Activated naive CD4-positive, alpha-beta T cell treated with anti-CD3 and anti-CD28 coated beads, Interleukin-2, amount 10 ng/mL, durations not matched to agents 7 days and 5 days (primary cell): ENCODE measurements at regions not wholly inside any gene's neighbourhood (a gene's known extent, or its start where the extent isn't known, plus 50 kb on each side); places are given as distances from the start of the nearest gene placed in this dataset.

ENCODE experiments used
- CTCF ChIA-PET: fragments of 350-600 bp; sonication (Branson Sonifier 250); formaldehyde crosslinking; loops from one replicate; lab custom pipeline; 2021; ENCODE audit warnings: antibody characterized with exemption; lab: Charles Lee
- DNase-seq: peaks from one replicate; pipeline ENCODE4 v3.0.0-alpha.2; 2020
- H3K27ac Mint-ChIP-seq: one replicate; pipeline ENCODE4 v1.8.0; 2021; ENCODE audit warnings: mild to moderate bottlenecking, moderate library complexity, mixed read lengths
- H3K27me3 Mint-ChIP-seq: one replicate; pipeline ENCODE4 v1.8.0; 2021; ENCODE audit warnings: mild to moderate bottlenecking, mixed read lengths
- H3K36me3 Mint-ChIP-seq: one replicate; pipeline ENCODE4 v1.8.0; 2021; ENCODE audit warnings: mixed read lengths
- H3K4me1 Mint-ChIP-seq: one replicate; pipeline ENCODE4 v1.8.0; 2021; ENCODE audit warnings: mixed read lengths
- H3K4me3 Mint-ChIP-seq: one replicate; pipeline ENCODE4 v1.8.0; 2021; ENCODE audit warnings: mild to moderate bottlenecking, moderate library complexity, mixed read lengths
- H3K9me3 Mint-ChIP-seq: one replicate; pipeline ENCODE4 v1.8.0; 2021; ENCODE audit warnings: mixed read lengths

DNA sequence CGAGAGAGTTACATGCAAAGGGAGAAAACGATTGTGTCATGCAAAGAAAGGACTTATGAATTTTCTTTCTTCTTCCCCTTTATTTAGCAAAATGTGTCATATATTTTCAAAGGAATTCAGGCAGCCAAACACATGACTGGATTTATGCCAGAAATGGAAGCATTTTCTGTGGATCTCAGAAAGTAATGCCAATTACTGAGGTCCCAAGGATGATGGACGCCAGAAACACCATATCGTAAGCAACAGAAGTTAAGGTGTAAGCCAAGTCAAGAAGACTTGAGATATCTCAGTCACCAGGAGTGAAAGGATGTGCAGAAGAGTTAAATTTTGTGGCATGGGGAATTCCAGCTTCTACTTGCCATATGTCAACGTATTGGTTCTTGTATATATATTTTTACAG lies 255.1 kb downstream of the GBA3 start:
- no peak for DNase-seq
- Mint-ChIP-seq H3K27ac (no peak overlapping the region), H3K9me3 (no peaks in the 10 kb centered on the region), H3K4me1 (no peaks in the 10 kb centered on the region), H3K27me3 (no peaks in the 10 kb centered on the region), H3K36me3 (no peaks in the 10 kb centered on the region), H3K4me3 (no peak overlapping the region)
- CTCF ChIA-PET = no interaction called here

DNA sequence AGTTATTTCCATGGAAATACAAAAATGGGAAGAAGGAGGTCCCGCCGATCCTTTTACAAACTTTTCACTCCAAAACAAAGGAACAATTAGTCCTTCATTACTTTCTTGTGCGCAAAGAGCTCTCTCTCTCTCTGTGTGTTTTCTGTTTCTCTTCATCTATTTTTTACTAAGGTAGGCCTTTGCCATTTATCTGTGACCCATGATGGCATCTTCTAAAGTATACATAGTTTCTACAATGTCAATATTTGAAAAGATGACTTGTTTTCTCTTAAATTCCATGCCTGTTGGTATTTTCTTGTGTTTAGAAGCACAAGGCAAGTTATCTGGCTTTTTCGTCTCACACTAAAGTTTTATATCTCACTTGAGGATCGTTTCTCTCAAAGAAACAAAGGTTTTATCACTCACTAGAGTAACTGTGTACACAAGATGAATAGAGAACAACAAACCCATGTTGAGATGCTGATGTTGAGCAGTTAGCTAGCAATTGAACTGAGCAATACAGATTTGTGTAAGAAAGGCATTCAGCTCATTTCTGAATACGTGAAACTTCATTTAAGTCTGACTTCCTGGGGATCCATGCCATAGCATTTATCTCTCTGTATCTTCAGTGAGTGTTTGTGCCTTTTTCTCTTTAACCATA lies 250.3 kb downstream of the GBA3 start:
- Mint-ChIP-seq H3K27ac (no peak overlapping the region), H3K4me1 (no peaks in the 10 kb centered on the region), H3K36me3 (no peaks in the 10 kb centered on the region), H3K4me3 (no peak overlapping the region), H3K9me3 (no peaks in the 10 kb centered on the region), H3K27me3 (no peaks in the 10 kb centered on the region)
- CTCF ChIA-PET = no interaction called here
- DNase-seq = no peak

DNA sequence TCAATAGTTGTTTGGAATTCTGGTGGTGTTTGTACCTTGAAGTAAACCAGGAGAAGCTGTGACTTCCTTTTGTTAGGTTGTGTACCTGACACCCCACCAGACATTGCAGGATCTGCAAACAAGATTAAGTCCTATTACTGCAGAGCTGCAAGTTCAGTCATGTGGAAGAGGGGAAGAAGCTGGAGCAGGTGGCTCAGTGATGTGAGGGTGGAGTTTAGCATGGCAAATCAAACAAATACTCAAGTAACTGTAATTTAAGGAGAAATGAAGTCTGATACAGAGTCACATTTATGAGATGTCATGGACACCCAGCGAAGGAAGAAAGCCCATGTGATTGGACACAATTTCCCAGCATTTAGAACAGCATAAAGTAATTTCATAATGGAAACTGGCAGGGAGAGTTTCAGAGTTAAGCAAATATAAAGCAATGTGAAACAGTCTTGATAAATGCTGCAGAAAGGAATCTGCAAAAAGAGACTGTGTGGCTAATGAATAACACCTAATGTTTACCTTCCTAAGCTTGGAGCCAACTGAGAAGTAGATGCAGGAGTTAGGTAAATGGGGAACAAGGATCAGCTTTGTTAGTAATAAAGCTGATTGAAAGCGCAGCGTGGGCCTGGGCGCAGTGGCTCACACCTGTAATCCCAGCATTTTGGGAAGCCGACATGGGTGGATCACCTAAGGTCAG lies 249.1 kb downstream of the GBA3 start:
- Mint-ChIP-seq H3K36me3 (no peaks in the 10 kb centered on the region), H3K9me3 (no peaks in the 10 kb centered on the region), H3K27ac (no peak overlapping the region), H3K27me3 (no peaks in the 10 kb centered on the region), H3K4me1 (no peaks in the 10 kb centered on the region), H3K4me3 (no peak overlapping the region)
- DNase-seq = no peak
- CTCF ChIA-PET = no interaction called here

DNA sequence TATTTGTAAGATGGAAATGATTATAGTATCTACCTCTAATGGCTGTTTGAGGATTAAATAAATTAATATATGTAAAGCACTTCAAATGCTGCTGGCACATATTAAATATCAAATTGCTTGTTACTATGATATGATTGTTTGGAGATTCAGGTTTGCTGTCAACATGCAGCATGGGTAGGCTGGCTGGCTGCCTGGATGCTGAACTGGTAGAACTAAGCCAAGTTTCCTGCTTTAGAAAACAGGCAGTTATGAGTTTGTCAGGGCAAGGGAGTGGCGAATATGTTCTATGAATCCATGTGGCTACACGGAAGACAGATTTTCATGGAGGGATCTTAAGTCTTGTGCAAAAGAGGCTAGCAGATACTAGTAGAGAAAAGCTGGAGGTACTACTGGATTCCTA lies 239.6 kb downstream of the GBA3 start:
- DNase-seq = no peak
- Mint-ChIP-seq H3K4me3 (no peak overlapping the region), H3K27ac (no peak overlapping the region), H3K27me3 (no peaks in the 10 kb centered on the region), H3K36me3 (no peaks in the 10 kb centered on the region), H3K4me1 (no peaks in the 10 kb centered on the region), H3K9me3 (no peaks in the 10 kb centered on the region)
- CTCF ChIA-PET = no interaction called here

DNA sequence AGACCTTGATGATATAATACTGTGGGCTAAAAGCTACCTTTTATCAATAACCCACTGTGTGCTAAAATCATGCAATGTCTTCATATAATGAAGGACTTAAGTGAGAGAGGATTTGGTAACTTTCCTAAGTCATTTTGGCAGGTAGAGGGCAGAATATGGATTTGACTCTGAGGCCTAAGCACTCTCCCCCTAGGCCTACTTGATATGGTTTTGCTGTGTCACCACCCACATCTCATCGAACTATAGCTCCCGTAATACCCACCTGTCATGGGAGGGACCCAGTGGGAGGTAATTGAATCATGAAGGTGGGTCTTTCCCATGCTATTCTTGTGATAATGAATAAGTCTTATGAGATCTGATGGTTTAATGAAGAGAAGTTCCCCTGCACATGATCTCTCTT lies 229.7 kb downstream of the GBA3 start:
- H3K36me3 Mint-ChIP-seq = no peaks in the 10 kb centered on the region
- no peak for DNase-seq
- no peak overlapping the region for H3K27ac Mint-ChIP-seq
- H3K9me3 Mint-ChIP-seq = no peaks in the 10 kb centered on the region
- H3K4me1 Mint-ChIP-seq = no peaks in the 10 kb centered on the region
- H3K27me3 Mint-ChIP-seq = no peaks in the 10 kb centered on the region
- CTCF ChIA-PET = no interaction called here
- H3K4me3 Mint-ChIP-seq = no peak overlapping the region

DNA sequence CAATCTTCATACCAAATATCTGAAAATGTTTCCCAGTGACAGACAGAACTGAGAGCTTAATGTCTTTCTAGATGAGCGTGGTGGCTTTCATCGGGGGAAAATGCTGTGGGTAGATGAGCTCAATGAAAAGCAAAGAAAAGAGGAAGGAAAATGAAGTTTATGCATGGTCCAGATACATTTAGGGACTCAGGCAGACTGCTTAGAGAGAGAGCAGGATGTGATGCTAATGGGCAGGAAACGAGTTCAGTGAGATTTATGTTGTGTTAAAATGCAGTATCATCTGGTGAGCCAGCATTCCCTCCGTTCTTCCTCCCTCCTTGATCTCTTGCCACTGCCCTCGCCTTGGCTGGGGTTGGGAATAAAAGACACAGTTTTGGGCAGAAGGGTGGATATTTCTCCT lies 229.2 kb downstream of the GBA3 start:
- Mint-ChIP-seq H3K4me3 (no peak overlapping the region), H3K9me3 (no peaks in the 10 kb centered on the region), H3K36me3 (no peaks in the 10 kb centered on the region), H3K4me1 (no peaks in the 10 kb centered on the region), H3K27me3 (no peaks in the 10 kb centered on the region), H3K27ac (no peak overlapping the region)
- CTCF ChIA-PET = no interaction called here
- no peak for DNase-seq

DNA sequence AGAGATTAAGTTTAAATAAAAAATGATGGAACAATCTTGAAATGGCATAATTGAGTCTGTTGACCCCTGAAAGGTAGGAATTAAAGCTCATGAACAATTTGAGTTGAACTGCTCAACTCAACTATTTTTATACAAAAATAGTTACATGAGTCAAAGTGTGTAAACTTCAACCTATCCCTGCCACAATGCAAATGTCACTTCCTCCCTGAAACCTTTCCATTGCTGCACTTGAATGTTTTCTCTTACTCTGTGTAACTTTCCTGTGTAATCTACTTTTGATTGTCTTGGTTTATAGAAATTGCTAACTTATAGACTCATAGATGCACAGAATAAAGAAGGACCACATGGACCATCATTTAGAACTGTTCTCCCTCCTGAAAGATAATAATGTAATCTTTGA lies 218.5 kb downstream of the GBA3 start:
- no peaks in the 10 kb centered on the region for H3K27me3 Mint-ChIP-seq
- no peak overlapping the region for H3K27ac Mint-ChIP-seq
- DNase-seq = no peak
- H3K4me1 Mint-ChIP-seq = no peaks in the 10 kb centered on the region
- H3K36me3 Mint-ChIP-seq = no peaks in the 10 kb centered on the region
- H3K4me3 Mint-ChIP-seq = no peak overlapping the region
- CTCF ChIA-PET = no interaction called here
- no peaks in the 10 kb centered on the region for H3K9me3 Mint-ChIP-seq

DNA sequence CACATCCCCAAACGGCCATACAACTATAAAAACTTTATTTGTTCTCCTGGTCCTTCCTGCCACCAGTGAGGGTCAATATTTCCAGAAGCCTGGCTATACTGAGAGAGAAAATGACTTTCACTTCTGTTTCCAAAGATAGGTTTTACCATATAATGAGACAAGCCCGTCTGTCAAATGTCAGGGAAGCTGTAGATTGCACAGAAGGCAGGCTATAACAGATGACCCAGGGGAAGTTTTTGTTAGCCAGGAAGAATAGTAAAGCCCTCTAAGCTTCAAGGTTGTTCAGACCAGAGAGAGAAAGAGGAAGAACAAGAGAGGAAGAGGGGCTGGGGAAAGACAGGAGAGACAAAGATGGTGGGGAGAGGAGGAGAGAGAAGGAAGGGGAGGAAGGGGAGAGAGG lies 217.5 kb downstream of the GBA3 start:
- Mint-ChIP-seq H3K4me1 (no peaks in the 10 kb centered on the region), H3K4me3 (no peak overlapping the region), H3K27me3 (no peaks in the 10 kb centered on the region), H3K36me3 (no peaks in the 10 kb centered on the region), H3K9me3 (no peaks in the 10 kb centered on the region), H3K27ac (no peak overlapping the region)
- CTCF ChIA-PET = no interaction called here
- no peak for DNase-seq

DNA sequence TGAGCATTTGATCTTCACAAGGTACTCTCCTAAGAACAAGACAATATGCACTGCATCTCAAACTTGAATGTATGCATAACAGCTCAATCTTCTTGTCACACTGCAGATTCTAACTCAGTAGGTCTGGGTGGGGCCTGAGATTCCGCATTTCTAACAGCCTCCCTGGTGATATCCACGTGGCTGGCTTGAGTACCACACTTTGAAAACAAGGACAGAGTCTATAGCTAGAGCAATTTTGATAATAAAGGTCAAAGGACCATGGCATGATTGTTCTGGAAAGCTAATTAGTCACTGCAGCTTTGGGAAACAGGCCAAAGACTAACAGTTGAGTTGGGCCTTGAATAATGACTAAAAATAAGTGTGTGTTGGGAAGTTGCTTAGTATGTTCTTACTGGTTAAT lies 213.3 kb downstream of the GBA3 start:
- CTCF ChIA-PET = no interaction called here
- Mint-ChIP-seq H3K27ac (no peak overlapping the region), H3K36me3 (no peaks in the 10 kb centered on the region), H3K9me3 (no peaks in the 10 kb centered on the region), H3K4me3 (no peak overlapping the region), H3K27me3 (no peaks in the 10 kb centered on the region), H3K4me1 (no peaks in the 10 kb centered on the region)
- no peak for DNase-seq

DNA sequence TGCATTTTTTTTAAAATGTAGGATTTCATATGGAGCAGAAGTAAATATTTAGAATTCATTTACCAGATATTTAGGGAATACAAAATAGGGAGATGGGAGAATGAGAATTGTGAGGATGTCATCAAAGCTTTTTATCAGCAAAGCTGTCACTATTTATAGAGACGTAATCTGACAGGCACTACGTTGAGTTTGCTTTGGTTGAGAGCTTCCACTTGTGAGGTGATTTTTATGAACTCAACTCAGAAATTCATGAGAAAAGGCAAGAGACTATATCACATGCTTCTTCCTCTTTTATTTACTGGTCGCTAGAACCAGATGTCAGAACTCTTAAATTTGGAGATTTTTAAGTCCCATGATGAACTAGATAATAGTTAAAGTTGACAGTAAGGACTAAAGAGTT lies 211.2 kb downstream of the GBA3 start:
- no peaks in the 10 kb centered on the region for H3K4me1 Mint-ChIP-seq
- H3K27ac Mint-ChIP-seq = no peak overlapping the region
- H3K36me3 Mint-ChIP-seq = no peaks in the 10 kb centered on the region
- CTCF ChIA-PET = no interaction called here
- H3K27me3 Mint-ChIP-seq = no peaks in the 10 kb centered on the region
- H3K4me3 Mint-ChIP-seq = no peak overlapping the region
- DNase-seq = no peak
- H3K9me3 Mint-ChIP-seq = no peaks in the 10 kb centered on the region

DNA sequence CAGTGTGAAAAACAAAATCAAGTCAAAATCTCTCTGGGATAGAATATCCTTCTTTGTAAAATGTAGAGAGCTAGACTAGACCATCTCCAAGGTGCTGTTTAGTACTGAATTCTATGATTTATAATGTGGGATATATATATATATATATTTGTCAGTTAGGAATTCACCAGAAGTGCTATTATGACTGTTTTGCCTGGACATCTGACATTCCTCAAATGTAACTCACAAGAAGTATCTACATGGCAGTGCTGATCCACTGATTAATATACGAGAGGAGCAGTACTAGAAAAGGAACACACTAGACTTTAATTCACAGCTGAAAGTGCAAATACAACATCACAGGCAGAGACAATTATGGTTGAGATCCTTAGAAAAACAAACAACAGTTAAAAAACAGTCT lies 208.9 kb downstream of the GBA3 start:
- H3K4me1 Mint-ChIP-seq = no peaks in the 10 kb centered on the region
- H3K27ac Mint-ChIP-seq = no peak overlapping the region
- DNase-seq = no peak
- CTCF ChIA-PET = no interaction called here
- no peaks in the 10 kb centered on the region for H3K27me3 Mint-ChIP-seq
- no peaks in the 10 kb centered on the region for H3K9me3 Mint-ChIP-seq
- no peaks in the 10 kb centered on the region for H3K36me3 Mint-ChIP-seq
- no peak overlapping the region for H3K4me3 Mint-ChIP-seq

DNA sequence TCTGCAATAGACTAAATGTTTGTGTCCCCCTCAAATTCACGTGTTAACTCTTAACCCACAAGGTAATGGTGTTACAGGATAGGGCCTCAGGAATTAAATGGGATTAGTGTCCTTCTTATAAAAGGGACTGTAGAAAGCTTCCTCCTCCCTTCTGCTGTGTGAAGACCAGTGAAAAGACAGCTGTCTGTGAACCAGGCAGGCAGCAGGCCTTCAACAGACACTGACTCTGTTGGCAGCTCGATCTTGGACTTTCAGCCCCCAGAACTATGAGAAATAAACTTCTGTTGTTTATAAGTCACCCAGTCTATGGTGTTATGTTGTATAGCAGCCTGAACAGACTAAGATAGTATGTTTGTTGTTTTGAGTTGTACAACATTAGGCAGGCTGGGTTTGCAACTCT lies 208.1 kb downstream of the GBA3 start:
- no peaks in the 10 kb centered on the region for H3K9me3 Mint-ChIP-seq
- no peak for DNase-seq
- no peaks in the 10 kb centered on the region for H3K36me3 Mint-ChIP-seq
- H3K4me3 Mint-ChIP-seq = no peak overlapping the region
- H3K27ac Mint-ChIP-seq = no peak overlapping the region
- CTCF ChIA-PET = no interaction called here
- H3K27me3 Mint-ChIP-seq = no peaks in the 10 kb centered on the region
- H3K4me1 Mint-ChIP-seq = no peaks in the 10 kb centered on the region

DNA sequence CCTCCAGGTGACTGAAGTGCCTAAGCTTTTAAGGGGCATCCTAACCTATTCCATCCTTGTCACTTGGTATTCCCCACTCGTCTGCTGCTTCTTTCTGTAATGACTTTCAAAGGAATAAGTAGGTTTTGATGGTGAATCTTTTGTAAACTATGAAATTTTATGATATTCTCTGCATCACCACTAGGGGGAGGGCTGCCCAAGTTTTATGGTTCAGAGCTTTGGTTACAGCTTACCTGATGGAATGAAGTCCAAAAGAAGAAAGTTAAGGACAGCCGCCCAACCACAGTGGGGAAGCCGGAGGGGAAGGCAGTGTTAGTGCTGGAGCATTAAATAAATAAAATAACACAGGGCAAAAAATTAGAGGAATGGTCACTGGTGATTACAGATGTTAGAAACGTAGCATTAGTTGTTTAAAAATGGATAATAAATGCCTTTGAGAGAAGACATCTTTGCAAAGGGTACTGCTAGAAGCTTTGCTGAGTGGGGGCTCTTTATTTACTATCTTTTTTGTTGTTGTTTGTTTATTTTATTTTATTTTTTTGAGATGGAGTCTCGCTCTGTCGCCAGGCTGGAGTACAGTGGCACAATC lies 204.9 kb downstream of the GBA3 start:
- CTCF ChIA-PET = interaction anchor here (1.0 to 1.4 kb wide), 5 partner anchors 18 to 717 kb away, joined by 3 read pairs; no protein-coding TSS in a partner anchor
- H3K4me3 Mint-ChIP-seq = no peak overlapping the region
- H3K27me3 Mint-ChIP-seq = no peaks in the 10 kb centered on the region

DNA sequence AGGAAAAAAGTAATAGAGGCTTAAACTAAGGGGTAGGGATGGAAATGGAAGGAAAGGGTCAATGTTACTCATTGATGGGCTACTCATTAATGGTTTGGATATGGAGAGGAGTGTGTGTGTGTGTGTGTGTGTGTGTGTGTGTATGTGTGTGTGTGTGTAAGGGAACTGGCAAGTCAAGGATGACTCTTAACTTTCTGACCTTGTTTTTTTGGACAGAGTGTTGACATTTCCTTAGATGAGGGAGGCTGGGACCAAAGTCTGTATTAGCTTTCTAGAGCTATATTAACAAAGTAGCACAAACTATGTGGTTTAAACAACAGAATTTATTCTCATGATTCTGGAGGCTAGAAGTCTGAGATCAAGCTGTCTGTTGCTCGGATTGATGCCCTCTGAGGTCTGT lies 202.7 kb downstream of the GBA3 start:
- Mint-ChIP-seq H3K27me3 (no peaks in the 10 kb centered on the region), H3K9me3 (no peaks in the 10 kb centered on the region), H3K4me3 (no peak overlapping the region), H3K4me1 (no peaks in the 10 kb centered on the region), H3K27ac (no peak overlapping the region), H3K36me3 (no peaks in the 10 kb centered on the region)
- CTCF ChIA-PET = interaction anchor here (0.7 kb wide), 1 partner anchor 1625 kb away, joined by 5 read pairs; no protein-coding TSS in a partner anchor
- DNase-seq = no peak

More for the DNA sequence above, 204.9 kb downstream of the GBA3 start:
- Mint-ChIP-seq H3K27ac (no peak overlapping the region), H3K9me3 (no peaks in the 10 kb centered on the region), H3K4me1 (no peaks in the 10 kb centered on the region), H3K36me3 (no peaks in the 10 kb centered on the region)
- DNase-seq = peak; percentile 36

DNA sequence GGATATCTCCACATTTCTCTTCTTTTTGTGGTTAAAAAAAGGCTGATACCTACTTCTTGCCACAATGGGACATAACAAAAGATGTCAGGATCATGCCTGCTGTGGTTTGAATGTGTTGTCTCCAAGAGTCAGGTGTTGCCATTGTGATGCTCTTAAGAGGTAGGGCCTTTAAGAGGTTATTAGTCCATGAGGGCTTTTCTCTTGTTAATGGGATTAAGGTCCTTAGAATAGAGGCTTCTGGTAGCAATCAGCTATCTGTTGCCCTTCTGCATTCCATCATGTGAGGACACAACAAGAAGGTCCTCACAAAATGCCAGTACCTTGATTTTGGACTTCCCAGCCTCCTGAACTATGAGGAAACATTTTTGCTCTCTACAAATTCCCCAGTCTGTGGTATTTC lies 191.4 kb downstream of the GBA3 start:
- Mint-ChIP-seq H3K9me3 (no peaks in the 10 kb centered on the region), H3K4me3 (no peak overlapping the region), H3K27me3 (no peaks in the 10 kb centered on the region), H3K36me3 (no peaks in the 10 kb centered on the region), H3K4me1 (no peaks in the 10 kb centered on the region), H3K27ac (no peak overlapping the region)
- CTCF ChIA-PET = no interaction called here
- no peak for DNase-seq
